ENCODE measurements at regions not wholly inside any gene's neighbourhood (a gene's known extent, or its start where the extent isn't known, plus 50 kb on each side); places are given as distances from the start of the nearest gene placed in this dataset.

- TF ChIP-seq CTCF (IDR thresholded peaks at IDR 0.05) = no peak
- no peak overlapping the region for H3K4me3 ChIP-seq
- no peak for DNase-seq (ENCODE audit: low spot score)
- H3K27ac ChIP-seq = no peak overlapping the region
Observed at GRCh38 chr3:66762916-66763693, 235.0 kb upstream of the KBTBD8 start.

- TF ChIP-seq CTCF (IDR thresholded peaks at IDR 0.05) = no peak
- Histone ChIP-seq H3K27ac (no peak overlapping the region), H3K4me3 (no peak overlapping the region)
- DNase-seq (ENCODE audit: low spot score) = no peak
Observed at GRCh38 chr3:66778107-66778506, 220.0 kb upstream of the KBTBD8 start.

GRCh38 chr3:66778777-66779176 lies 219.3 kb upstream of the KBTBD8 start:
- TF ChIP-seq CTCF (IDR thresholded peaks at IDR 0.05) = no peak
- DNase-seq (ENCODE audit: low spot score) = no peak

GRCh38 chr3:66785191-66785909 lies 212.8 kb upstream of the KBTBD8 start:
- no peak for DNase-seq (ENCODE audit: low spot score)
- Histone ChIP-seq H3K4me3 (no peak overlapping the region), H3K27ac (no peak overlapping the region)
- no peak for TF ChIP-seq CTCF (IDR thresholded peaks at IDR 0.05)

More at GRCh38 chr3:66778777-66779176, 219.3 kb upstream of the KBTBD8 start:
- Histone ChIP-seq H3K4me3 (no peak overlapping the region), H3K27ac (no peak overlapping the region)

- no peak for DNase-seq (ENCODE audit: low spot score)
- Histone ChIP-seq H3K4me3 (no peak overlapping the region), H3K27ac (no peak overlapping the region)
- no peak for TF ChIP-seq CTCF (IDR thresholded peaks at IDR 0.05)
Observed at GRCh38 chr3:66789580-66790237, 208.4 kb upstream of the KBTBD8 start.

- Histone ChIP-seq H3K27ac (no peak overlapping the region), H3K4me3 (no peak overlapping the region)
- DNase-seq (ENCODE audit: low spot score) = no peak
- no peak for TF ChIP-seq CTCF (IDR thresholded peaks at IDR 0.05)
Observed at GRCh38 chr3:66792086-66792485, 206.0 kb upstream of the KBTBD8 start.
